Coronary artery (tissue), 2 donors: ENCODE measurements at regions not wholly inside any gene's neighbourhood (a gene's known extent, or its start where the extent isn't known, plus 50 kb on each side); places are given as distances from the start of the nearest gene placed in this dataset.
"Not testable (repeated sequence)": the region's sequence is repeated elsewhere in the genome, so short reads cannot be mapped to it uniquely, and the experiment has no call there.

Experiments
- DNase-seq: peaks from one replicate; pipeline ENCODE4 v3.0.0-alpha.2; 2017; ENCODE audit warnings: low spot score
- H3K27ac ChIP-seq, 2 donors: fragments of 200-600 bp; sonication (generic); one replicate each; pipeline ENCODE4 v1.5.1; 2016 to 2019
- H3K4me3 ChIP-seq: fragments of 200-600 bp; sonication (generic); 2 replicates; pipeline ENCODE4 v1.5.1; 2016; ENCODE audit warnings: mild to moderate bottlenecking, moderate library complexity
- TF ChIP-seq, protein P1 (sequence below): fragments of 200-600 bp; sonication (generic); IDR thresholded peaks from one replicate; pipeline ENCODE4 v1.5.1; 2019; ENCODE audit warnings: antibody characterized with exemption

GRCh38 chr13:108084840-108085239, 130.5 kb downstream of the LIG4 start:
- DNase-seq: no peak
- Histone ChIP-seq H3K27ac (no peak overlapping the region), H3K4me3 (no peak overlapping the region)
- TF ChIP-seq, protein P1, sequence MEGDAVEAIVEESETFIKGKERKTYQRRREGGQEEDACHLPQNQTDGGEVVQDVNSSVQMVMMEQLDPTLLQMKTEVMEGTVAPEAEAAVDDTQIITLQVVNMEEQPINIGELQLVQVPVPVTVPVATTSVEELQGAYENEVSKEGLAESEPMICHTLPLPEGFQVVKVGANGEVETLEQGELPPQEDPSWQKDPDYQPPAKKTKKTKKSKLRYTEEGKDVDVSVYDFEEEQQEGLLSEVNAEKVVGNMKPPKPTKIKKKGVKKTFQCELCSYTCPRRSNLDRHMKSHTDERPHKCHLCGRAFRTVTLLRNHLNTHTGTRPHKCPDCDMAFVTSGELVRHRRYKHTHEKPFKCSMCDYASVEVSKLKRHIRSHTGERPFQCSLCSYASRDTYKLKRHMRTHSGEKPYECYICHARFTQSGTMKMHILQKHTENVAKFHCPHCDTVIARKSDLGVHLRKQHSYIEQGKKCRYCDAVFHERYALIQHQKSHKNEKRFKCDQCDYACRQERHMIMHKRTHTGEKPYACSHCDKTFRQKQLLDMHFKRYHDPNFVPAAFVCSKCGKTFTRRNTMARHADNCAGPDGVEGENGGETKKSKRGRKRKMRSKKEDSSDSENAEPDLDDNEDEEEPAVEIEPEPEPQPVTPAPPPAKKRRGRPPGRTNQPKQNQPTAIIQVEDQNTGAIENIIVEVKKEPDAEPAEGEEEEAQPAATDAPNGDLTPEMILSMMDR: no peak

- no peak overlapping the region for H3K27ac ChIP-seq
- no peak for DNase-seq
- TF ChIP-seq, protein P1: no peak
- H3K4me3 ChIP-seq: no peak overlapping the region
Measured at GRCh38 chr13:108083056-108083455, 132.3 kb downstream of the LIG4 start.

GRCh38 chr13:108082481-108082880, 132.9 kb downstream of the LIG4 start:
- H3K4me3 ChIP-seq: no peak overlapping the region
- no peak for DNase-seq
- no peak overlapping the region for H3K27ac ChIP-seq
- TF ChIP-seq, protein P1: no peak

DNA sequence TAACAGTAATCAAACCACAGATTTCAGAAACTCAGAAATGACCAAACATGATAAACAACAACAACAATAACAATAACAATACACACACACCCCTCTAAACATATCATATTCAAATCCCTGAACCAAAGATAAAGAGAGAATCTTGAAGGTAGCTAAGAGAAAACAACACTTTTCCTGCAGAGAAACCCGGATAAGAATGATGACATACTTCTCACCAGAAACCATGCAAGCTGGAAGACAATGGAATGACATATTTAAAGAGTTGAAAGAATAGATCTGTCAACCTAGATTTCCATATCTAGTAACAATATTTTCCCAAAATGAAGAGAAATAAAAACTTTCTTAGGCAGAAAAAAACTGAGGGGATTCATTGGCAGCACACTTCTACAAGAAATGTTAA, 138.1 kb downstream of the LIG4 start:
- no peak overlapping the region for H3K27ac ChIP-seq
- DNase-seq: no peak

DNA sequence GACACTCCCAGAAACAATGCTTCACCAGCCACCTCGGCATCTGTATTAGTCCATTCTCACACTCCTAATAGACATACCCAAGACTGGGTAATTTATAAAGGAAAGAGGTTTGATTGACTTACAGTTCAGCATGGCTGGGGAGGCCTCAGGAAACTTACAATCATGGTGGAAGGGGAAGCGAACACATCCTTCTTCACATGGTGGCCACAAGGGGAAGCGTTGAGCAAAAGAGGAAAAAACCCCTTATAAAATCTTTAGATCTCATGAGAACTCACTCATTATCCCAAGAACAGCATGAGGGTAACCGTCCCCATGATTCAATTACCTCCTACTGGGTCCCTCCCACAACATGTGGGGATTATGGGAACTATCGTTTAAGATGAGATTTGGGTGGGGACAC, 140.9 kb downstream of the LIG4 start:
- not testable (repeated sequence) for H3K4me3 ChIP-seq, DNase-seq

More for the DNA sequence above, 138.1 kb downstream of the LIG4 start:
- H3K4me3 ChIP-seq: no peak overlapping the region
- TF ChIP-seq, protein P1: no peak

DNA sequence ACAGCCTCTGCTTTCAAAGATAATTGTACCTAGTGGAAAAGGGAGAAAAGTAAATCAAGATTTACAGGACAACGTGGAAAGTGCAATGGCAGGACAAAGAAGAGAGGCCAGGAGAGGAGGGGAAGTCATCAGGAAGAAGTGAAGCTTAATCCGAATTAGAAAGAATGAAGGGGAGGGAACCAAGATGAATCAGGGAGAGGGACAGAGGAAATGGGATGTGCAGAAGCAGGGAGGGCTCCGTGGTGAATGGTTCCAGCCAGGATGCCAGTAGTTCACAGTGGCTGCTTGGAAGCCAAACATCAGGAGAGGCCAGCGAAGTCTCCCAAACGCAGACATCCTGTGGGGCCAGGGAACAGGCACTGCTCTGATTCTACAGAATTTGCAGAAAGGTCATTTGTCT, 144.4 kb downstream of the LIG4 start:
- no peak for DNase-seq
- TF ChIP-seq, protein P1: no peak
- no peak overlapping the region for H3K27ac ChIP-seq
- no peak overlapping the region for H3K4me3 ChIP-seq

More for the DNA sequence above, 140.9 kb downstream of the LIG4 start:
- H3K27ac ChIP-seq: not testable (repeated sequence)

DNA sequence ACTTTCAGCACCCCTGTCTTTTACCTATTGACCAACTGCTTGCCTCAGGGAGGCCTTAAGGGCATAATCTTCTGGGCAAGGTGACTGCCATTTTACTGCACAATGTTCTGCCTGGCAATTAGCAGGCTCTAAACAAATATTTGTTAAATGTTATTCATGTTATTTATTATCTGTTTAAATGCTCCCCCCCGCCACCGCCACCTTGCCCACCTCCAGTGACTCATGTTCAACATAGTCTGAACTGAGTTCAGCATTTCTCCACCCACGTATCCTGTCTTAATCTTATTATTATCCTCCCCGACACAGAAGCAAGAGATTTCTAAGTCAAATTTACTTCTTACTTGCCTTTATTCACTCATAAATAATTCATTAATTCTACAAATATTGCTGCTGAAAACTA, 144.8 kb downstream of the LIG4 start:
- DNase-seq: no peak
- no peak overlapping the region for H3K27ac ChIP-seq
- TF ChIP-seq, protein P1: no peak
- H3K4me3 ChIP-seq: no peak overlapping the region
